ENCODE measurements at regions not wholly inside any gene's neighbourhood (a gene's known extent, or its start where the extent isn't known, plus 50 kb on each side); places are given as distances from the start of the nearest gene placed in this dataset.

DNA sequence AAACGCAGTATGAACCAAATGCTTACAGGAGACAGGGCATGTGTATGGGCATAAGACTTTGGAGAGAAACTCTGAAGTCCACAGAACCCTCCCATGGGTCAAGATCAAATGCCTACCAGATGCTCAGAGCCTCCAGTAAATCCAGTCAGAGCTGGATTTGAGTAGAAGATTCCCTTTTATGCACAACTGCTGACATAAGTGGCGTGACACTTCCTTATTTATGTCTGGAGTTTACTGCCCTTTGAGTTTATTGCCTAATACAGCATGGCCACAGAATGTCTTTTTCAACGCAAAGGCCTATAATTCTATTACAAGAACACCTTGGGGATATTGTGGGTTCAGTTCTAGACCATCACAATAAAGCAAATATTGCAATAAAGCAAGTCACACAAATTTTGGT, 220.0 kb upstream of the FOXQ1 start:
- TF ChIP-seq GABPA (IDR thresholded peaks at IDR 0.05; ENCODE audit: low read depth) (no peak), SPI1 (IDR thresholded peaks at IDR 0.05; ENCODE audit: borderline replicate concordance, low read depth) (peak; percentile 34; the same call in 1 of the 2 replicates)
- H3K27me3 ChIP-seq (ENCODE audit: insufficient read depth, poor library complexity, severe bottlenecking) = no peaks in the 10 kb centered on the region
- H3K27ac ChIP-seq (replicated peaks) = no peak overlapping the region
- H3K4me3 ChIP-seq (replicated peaks; ENCODE audit: insufficient read depth, low read length) = no peak overlapping the region
- no peak for DNase-seq (ENCODE audit: low read depth in 1 of 2, low spot score in 1 of 2)

DNA sequence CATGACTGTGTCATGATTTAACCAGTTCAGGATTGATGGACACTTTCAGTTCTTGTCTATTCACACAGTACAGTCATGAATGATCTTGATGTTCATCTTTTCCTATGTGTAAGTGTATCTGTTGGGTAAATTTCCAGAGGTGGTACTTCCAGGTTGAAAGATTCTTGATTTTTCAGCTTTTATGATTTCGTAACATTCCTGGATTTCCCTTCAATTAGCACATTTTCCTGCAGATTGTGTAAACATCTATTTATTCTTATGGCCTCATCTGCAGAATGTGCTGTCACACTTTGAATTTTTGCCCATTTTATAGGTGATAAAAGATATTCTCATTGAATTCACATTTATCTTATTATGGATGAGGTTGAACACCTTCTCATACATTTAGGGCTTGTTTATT, 222.0 kb upstream of the FOXQ1 start:
- no peak overlapping the region for H3K4me3 ChIP-seq (replicated peaks; ENCODE audit: insufficient read depth, low read length)
- DNase-seq (ENCODE audit: low read depth in 1 of 2, low spot score in 1 of 2) = no peak
- TF ChIP-seq, protein P1, sequence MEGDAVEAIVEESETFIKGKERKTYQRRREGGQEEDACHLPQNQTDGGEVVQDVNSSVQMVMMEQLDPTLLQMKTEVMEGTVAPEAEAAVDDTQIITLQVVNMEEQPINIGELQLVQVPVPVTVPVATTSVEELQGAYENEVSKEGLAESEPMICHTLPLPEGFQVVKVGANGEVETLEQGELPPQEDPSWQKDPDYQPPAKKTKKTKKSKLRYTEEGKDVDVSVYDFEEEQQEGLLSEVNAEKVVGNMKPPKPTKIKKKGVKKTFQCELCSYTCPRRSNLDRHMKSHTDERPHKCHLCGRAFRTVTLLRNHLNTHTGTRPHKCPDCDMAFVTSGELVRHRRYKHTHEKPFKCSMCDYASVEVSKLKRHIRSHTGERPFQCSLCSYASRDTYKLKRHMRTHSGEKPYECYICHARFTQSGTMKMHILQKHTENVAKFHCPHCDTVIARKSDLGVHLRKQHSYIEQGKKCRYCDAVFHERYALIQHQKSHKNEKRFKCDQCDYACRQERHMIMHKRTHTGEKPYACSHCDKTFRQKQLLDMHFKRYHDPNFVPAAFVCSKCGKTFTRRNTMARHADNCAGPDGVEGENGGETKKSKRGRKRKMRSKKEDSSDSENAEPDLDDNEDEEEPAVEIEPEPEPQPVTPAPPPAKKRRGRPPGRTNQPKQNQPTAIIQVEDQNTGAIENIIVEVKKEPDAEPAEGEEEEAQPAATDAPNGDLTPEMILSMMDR (IDR thresholded peaks at IDR 0.05; ENCODE audit: insufficient read depth, low read length) = no peak
- TF ChIP-seq, protein P2, sequence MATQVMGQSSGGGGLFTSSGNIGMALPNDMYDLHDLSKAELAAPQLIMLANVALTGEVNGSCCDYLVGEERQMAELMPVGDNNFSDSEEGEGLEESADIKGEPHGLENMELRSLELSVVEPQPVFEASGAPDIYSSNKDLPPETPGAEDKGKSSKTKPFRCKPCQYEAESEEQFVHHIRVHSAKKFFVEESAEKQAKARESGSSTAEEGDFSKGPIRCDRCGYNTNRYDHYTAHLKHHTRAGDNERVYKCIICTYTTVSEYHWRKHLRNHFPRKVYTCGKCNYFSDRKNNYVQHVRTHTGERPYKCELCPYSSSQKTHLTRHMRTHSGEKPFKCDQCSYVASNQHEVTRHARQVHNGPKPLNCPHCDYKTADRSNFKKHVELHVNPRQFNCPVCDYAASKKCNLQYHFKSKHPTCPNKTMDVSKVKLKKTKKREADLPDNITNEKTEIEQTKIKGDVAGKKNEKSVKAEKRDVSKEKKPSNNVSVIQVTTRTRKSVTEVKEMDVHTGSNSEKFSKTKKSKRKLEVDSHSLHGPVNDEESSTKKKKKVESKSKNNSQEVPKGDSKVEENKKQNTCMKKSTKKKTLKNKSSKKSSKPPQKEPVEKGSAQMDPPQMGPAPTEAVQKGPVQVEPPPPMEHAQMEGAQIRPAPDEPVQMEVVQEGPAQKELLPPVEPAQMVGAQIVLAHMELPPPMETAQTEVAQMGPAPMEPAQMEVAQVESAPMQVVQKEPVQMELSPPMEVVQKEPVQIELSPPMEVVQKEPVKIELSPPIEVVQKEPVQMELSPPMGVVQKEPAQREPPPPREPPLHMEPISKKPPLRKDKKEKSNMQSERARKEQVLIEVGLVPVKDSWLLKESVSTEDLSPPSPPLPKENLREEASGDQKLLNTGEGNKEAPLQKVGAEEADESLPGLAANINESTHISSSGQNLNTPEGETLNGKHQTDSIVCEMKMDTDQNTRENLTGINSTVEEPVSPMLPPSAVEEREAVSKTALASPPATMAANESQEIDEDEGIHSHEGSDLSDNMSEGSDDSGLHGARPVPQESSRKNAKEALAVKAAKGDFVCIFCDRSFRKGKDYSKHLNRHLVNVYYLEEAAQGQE (IDR thresholded peaks at IDR 0.05; ENCODE audit: insufficient replicate concordance, low read depth) = no peak
- TF ChIP-seq SPI1 (IDR thresholded peaks at IDR 0.05; ENCODE audit: borderline replicate concordance, low read depth) = no peak
- TF ChIP-seq GABPA (IDR thresholded peaks at IDR 0.05; ENCODE audit: low read depth) = no peak
- no peak for TF ChIP-seq POLR2AphosphoS5 (IDR thresholded peaks at IDR 0.05; ENCODE audit: low read depth)
- no peak overlapping the region for H3K27ac ChIP-seq (replicated peaks)
- no peaks in the 10 kb centered on the region for H3K27me3 ChIP-seq (ENCODE audit: insufficient read depth, poor library complexity, severe bottlenecking)

DNA sequence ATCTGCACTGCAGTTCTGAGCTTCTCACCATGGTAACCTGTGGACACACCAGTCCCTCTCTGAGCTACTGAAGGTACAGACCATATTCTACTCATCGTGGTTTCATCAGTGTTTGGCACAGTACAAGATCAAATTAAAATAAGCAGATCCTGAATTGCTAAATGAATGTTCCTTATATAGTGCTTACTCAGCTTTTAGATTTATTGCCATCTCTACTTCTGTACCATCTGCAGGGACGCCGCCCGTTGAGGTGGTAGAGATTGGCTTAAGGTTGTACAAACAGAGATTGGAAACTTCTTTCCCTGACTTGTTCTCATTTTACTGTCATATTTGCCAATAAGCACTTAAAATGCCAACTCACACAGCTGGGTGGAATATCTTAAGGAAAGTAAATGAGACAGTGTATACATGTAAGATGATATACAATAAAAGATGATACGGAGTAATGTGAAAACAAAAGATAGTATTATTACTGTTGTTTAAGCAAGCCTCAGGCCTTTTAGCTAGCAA, 223.4 kb upstream of the FOXQ1 start:
- DNase-seq (ENCODE audit: low read depth in 1 of 2, low spot score in 1 of 2) = no peak
- H3K27ac ChIP-seq (replicated peaks) = no peak overlapping the region
- no peaks in the 10 kb centered on the region for H3K27me3 ChIP-seq (ENCODE audit: insufficient read depth, poor library complexity, severe bottlenecking)
- no peak overlapping the region for H3K4me3 ChIP-seq (replicated peaks; ENCODE audit: insufficient read depth, low read length)
- TF ChIP-seq POLR2AphosphoS5 (IDR thresholded peaks at IDR 0.05; ENCODE audit: low read depth) (no peak), GABPA (IDR thresholded peaks at IDR 0.05; ENCODE audit: low read depth) (no peak), SPI1 (IDR thresholded peaks at IDR 0.05; ENCODE audit: borderline replicate concordance, low read depth) (no peak)
- TF ChIP-seq, protein P1 (IDR thresholded peaks at IDR 0.05; ENCODE audit: insufficient read depth, low read length) = no peak
- TF ChIP-seq, protein P2 (IDR thresholded peaks at IDR 0.05; ENCODE audit: insufficient replicate concordance, low read depth) = no peak

DNA sequence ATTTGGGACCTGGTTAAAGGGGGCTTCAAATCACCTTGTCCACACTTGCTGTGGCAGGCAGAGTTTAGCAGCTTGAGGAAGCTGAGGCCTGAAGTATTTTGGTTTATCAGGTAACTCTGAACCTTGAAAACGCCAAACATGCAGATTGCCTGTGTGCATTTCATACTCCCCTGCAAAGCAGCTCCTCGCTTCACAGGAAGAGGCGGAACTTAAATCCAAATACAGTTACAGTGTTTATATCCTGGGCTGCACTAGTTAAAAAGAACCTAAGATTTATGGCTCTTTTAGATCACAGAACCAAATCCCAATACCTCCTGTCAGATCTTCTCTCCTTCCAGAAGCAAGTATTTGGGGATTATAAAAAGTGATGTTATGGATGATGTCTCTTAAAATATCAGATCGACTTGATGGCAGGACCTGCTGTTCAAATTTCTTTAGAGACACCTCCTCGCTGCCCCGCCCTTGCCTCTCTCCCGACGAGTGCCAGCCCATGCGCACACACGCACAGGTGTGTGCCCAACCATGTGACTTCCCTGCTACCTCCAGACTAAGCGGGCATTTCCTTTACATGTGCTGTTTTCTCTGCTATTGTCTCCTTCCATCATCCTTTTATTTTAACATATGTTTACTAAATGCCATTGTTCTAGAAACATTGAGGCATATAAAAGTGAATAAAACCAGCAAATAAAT, 224.6 kb upstream of the FOXQ1 start:
- no peak overlapping the region for H3K27ac ChIP-seq (replicated peaks)
- no peak for DNase-seq (ENCODE audit: low read depth in 1 of 2, low spot score in 1 of 2)
- no peak overlapping the region for H3K4me3 ChIP-seq (replicated peaks; ENCODE audit: insufficient read depth, low read length)
- H3K27me3 ChIP-seq (ENCODE audit: insufficient read depth, poor library complexity, severe bottlenecking) = no peaks in the 10 kb centered on the region
- TF ChIP-seq, protein P1 (IDR thresholded peaks at IDR 0.05; ENCODE audit: insufficient read depth, low read length) = no peak
- TF ChIP-seq, protein P2 (IDR thresholded peaks at IDR 0.05; ENCODE audit: insufficient replicate concordance, low read depth) = no peak
- TF ChIP-seq POLR2AphosphoS5 (IDR thresholded peaks at IDR 0.05; ENCODE audit: low read depth) (no peak), GABPA (IDR thresholded peaks at IDR 0.05; ENCODE audit: low read depth) (no peak), SPI1 (IDR thresholded peaks at IDR 0.05; ENCODE audit: borderline replicate concordance, low read depth) (no peak)

Measured in HL-60 (cell line).